ENCODE measurements at regions not wholly inside any gene's neighbourhood (a gene's known extent, or its start where the extent isn't known, plus 50 kb on each side); places are given as distances from the start of the nearest gene placed in this dataset.

GRCh38 chr9:78746010-78746409, 449.1 kb downstream of the PSAT1 start:
- no peak for TF ChIP-seq CTCF (IDR thresholded peaks at IDR 0.05; ENCODE audit: insufficient read depth, low read length, poor library complexity, severe bottlenecking)
- DNase-seq (ENCODE audit: low read depth): no peak
- Histone ChIP-seq H3K4me3 (ENCODE audit: low read depth, low read length) (no peak overlapping the region), H3K27me3 (ENCODE audit: control insufficient read depth, insufficient read depth, low read length) (no peaks in the 10 kb centered on the region), H3K36me3 (ENCODE audit: control insufficient read depth, insufficient read depth, low read length) (no peaks in the 10 kb centered on the region)

- H3K4me3 ChIP-seq (ENCODE audit: low read depth, low read length): no peak overlapping the region
- no peak for DNase-seq (ENCODE audit: low read depth)
- no peaks in the 10 kb centered on the region for H3K36me3 ChIP-seq (ENCODE audit: control insufficient read depth, insufficient read depth, low read length)
- TF ChIP-seq CTCF (IDR thresholded peaks at IDR 0.05; ENCODE audit: insufficient read depth, low read length, poor library complexity, severe bottlenecking): no peak
- no peaks in the 10 kb centered on the region for H3K27me3 ChIP-seq (ENCODE audit: control insufficient read depth, insufficient read depth, low read length)
These were observed 456.1 kb downstream of the PSAT1 start for GRCh38 chr9:78753039-78753438.

GRCh38 chr9:78756813-78757510, 460.0 kb downstream of the PSAT1 start:
- no peak for DNase-seq (ENCODE audit: low read depth)
- TF ChIP-seq CTCF (IDR thresholded peaks at IDR 0.05; ENCODE audit: insufficient read depth, low read length, poor library complexity, severe bottlenecking): no peak
- Histone ChIP-seq H3K4me3 (ENCODE audit: low read depth, low read length) (no peak overlapping the region), H3K27me3 (ENCODE audit: control insufficient read depth, insufficient read depth, low read length) (no peaks in the 10 kb centered on the region), H3K36me3 (ENCODE audit: control insufficient read depth, insufficient read depth, low read length) (no peaks in the 10 kb centered on the region)

GRCh38 chr9:78763424-78763823, 466.5 kb downstream of the PSAT1 start:
- H3K4me3 ChIP-seq (ENCODE audit: low read depth, low read length): no peak overlapping the region
- H3K27me3 ChIP-seq (ENCODE audit: control insufficient read depth, insufficient read depth, low read length): no peaks in the 10 kb centered on the region
- no peak for TF ChIP-seq CTCF (IDR thresholded peaks at IDR 0.05; ENCODE audit: insufficient read depth, low read length, poor library complexity, severe bottlenecking)
- no peak for DNase-seq (ENCODE audit: low read depth)
- H3K36me3 ChIP-seq (ENCODE audit: control insufficient read depth, insufficient read depth, low read length): no peaks in the 10 kb centered on the region

- TF ChIP-seq CTCF (IDR thresholded peaks at IDR 0.05; ENCODE audit: insufficient read depth, low read length, poor library complexity, severe bottlenecking): no peak
- Histone ChIP-seq H3K4me3 (ENCODE audit: low read depth, low read length) (no peak overlapping the region), H3K27me3 (ENCODE audit: control insufficient read depth, insufficient read depth, low read length) (no peaks in the 10 kb centered on the region), H3K36me3 (ENCODE audit: control insufficient read depth, insufficient read depth, low read length) (no peaks in the 10 kb centered on the region)
- DNase-seq (ENCODE audit: low read depth): no peak
These were observed 468.9 kb downstream of the PSAT1 start for GRCh38 chr9:78765861-78766260.

GRCh38 chr9:78767490-78767889, 470.6 kb downstream of the PSAT1 start:
- no peak for TF ChIP-seq CTCF (IDR thresholded peaks at IDR 0.05; ENCODE audit: insufficient read depth, low read length, poor library complexity, severe bottlenecking)
- no peaks in the 10 kb centered on the region for H3K27me3 ChIP-seq (ENCODE audit: control insufficient read depth, insufficient read depth, low read length)
- no peak overlapping the region for H3K4me3 ChIP-seq (ENCODE audit: low read depth, low read length)
- no peaks in the 10 kb centered on the region for H3K36me3 ChIP-seq (ENCODE audit: control insufficient read depth, insufficient read depth, low read length)
- DNase-seq (ENCODE audit: low read depth): no peak
